Astrocyte of the spinal cord (primary cell): ENCODE measurements at regions not wholly inside any gene's neighbourhood (a gene's known extent, or its start where the extent isn't known, plus 50 kb on each side); places are given as distances from the start of the nearest gene placed in this dataset.
A peak's percentile ranks its signal among the peaks of the same experiment; 100 is the strongest.

Experiments
- DNase-seq: peaks from one replicate; pipeline ENCODE4 v3.0.0; 2011; ENCODE audit warnings: low read depth, low spot score
- H3K4me3 ChIP-seq: 2 replicates; pipeline ENCODE4 v1.5.1; 2011; ENCODE audit warnings: low read depth, mild to moderate bottlenecking, low read length, moderate library complexity
- CTCF ChIP-seq: IDR thresholded peaks from 2 replicates; pipeline ENCODE4 v1.5.1; 2012; ENCODE audit warnings: low read depth, mild to moderate bottlenecking, low read length, inconsistent platforms
- in situ Hi-C: cut with HindIII; loops from 2 replicates; pipeline ENCODE4 v1.10.0; 2017; ENCODE audit warnings: low sequenced_read_pairs

DNA sequence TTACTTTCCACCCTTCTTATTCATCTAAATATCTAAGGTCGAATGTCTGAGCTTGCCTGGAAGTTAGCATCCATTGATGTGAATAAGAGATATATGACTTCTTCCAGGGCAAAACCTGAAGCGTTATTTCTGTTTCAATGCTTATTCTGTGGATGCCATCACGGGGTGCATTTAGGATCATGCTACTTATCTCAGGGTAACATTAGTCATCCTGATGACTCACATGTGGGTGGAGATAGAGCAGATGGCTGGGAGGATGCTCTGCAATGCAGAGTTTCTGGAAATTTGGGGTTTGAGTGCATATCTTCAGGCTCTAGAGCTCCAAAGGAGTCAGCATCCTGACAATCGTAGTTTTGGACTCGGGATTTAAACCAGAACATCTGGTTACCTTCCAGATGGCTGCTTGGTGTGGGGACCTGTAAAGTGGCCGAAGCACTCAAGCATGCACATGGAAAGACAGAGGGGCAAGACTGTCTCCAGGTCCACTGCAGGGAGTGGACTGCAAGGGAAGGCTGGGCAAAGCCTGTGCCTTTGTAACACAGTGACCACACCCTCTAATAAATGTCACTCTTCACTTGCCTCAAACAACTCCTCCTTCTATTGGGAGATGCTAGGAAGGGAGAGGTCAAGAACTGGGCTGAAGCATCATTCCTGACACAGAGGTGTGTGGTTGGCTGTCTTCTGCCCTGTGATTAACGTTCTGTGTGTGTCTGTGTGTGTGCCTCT lies 175.2 kb upstream of the SALL1 start:
- in situ Hi-C loops, result no loop called here
- no peak overlapping the region for H3K4me3 ChIP-seq
- no peak for TF ChIP-seq CTCF
- DNase-seq, result peak; percentile 77

- TF ChIP-seq CTCF, result no peak
- DNase-seq, result peak; percentile 25
- no peak overlapping the region for H3K4me3 ChIP-seq
- in situ Hi-C loops, result no loop called here
Observed at GRCh38 chr16:51321251-51321650, 170.2 kb upstream of the SALL1 start.

- no peak for DNase-seq
- TF ChIP-seq CTCF, result no peak
- in situ Hi-C loops, result no loop called here
- H3K4me3 ChIP-seq, result no peak overlapping the region
Observed at GRCh38 chr16:51317575-51317974, 166.5 kb upstream of the SALL1 start.

DNA sequence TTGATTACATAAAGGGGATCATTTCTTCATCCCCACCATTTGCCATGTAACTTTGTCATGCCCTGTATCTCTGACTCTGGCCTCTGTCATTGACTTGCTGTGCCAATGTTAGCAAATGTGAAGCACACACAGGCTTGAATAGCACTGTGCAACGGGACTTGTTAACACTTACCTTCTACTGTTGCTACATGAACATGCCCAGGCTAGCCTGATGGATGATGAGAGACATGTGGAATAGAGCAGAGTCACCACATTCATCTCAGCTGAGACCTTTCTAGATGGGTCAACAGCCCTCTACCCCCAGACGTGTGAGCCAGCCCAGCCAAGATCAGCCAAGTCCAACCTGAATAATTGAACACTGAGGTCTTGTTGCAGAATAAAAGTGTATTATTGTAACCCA lies 162.1 kb upstream of the SALL1 start:
- no peak for DNase-seq
- no peak for TF ChIP-seq CTCF
- in situ Hi-C loops, result no loop called here
- no peak overlapping the region for H3K4me3 ChIP-seq

GRCh38 chr16:51312363-51313150 lies 161.5 kb upstream of the SALL1 start:
- no peak for DNase-seq
- no peak for TF ChIP-seq CTCF
- in situ Hi-C loops, result no loop called here
- no peak overlapping the region for H3K4me3 ChIP-seq

- no peak for TF ChIP-seq CTCF
- DNase-seq, result no peak
- H3K4me3 ChIP-seq, result no peak overlapping the region
- in situ Hi-C loops, result no loop called here
Observed at GRCh38 chr16:51310159-51310558, 159.1 kb upstream of the SALL1 start.
